Psoas muscle (tissue), 7 donors: ENCODE measurements at regions not wholly inside any gene's neighbourhood (a gene's known extent, or its start where the extent isn't known, plus 50 kb on each side); places are given as distances from the start of the nearest gene placed in this dataset.

ENCODE experiments used
- ATAC-seq, 4 donors: fragments of 200-7000 bp; cut with Tn5 transposase; one replicate each; pipeline ENCODE4 v1.9.1; 2020; ENCODE audit warnings: moderate library complexity in 3 of 4, mild to moderate bottlenecking in 2 of 4
- DNase-seq, 2 donors: peaks; one replicate each; pipeline ENCODE4 v3.0.0-alpha.2; 2020
- H3K27ac ChIP-seq: fragments of 200-600 bp; one replicate; pipeline ENCODE4 v1.8.0; 2022
- H3K27me3 ChIP-seq, 3 donors: fragments of 200-600 bp in 1 of 3; one replicate each; pipeline versions ENCODE4 v1.6.1 to v1.8.0; 2013 to 2022; ENCODE audit warnings: low read length in 2 of 3, mild to moderate bottlenecking in 2 of 3, moderate library complexity in 1 of 3; ENCODE audit not compliant: insufficient read depth in 3 of 3
- H3K36me3 ChIP-seq, 2 donors: fragments of 200-600 bp in 1 of 2; one replicate each; pipeline versions ENCODE4 v1.6.1 to v1.8.0; 2013 to 2022; ENCODE audit warnings: low read depth in 1 of 2, mild to moderate bottlenecking in 1 of 2, moderate library complexity in 1 of 2; ENCODE audit not compliant: insufficient read depth in 1 of 2
- H3K4me1 ChIP-seq: fragments of 200-600 bp; one replicate; pipeline ENCODE4 v1.8.0; 2022
- H3K4me3 ChIP-seq: fragments of 200-600 bp; one replicate; pipeline ENCODE4 v1.8.0; 2022; ENCODE audit warnings: mild to moderate bottlenecking
- H3K9me3 ChIP-seq: fragments of 200-600 bp; one replicate; pipeline ENCODE4 v1.8.0; 2022
- CTCF ChIP-seq: fragments of 200-600 bp; IDR thresholded peaks from one replicate; pipeline ENCODE4 v1.8.0; 2022; ENCODE audit warnings: antibody characterized with exemption
- WGBS, 3 donors: extraction: QIAGEN DNeasy Blood & Tissue Kit; methylation state at CpG; one replicate each; pipeline versions ENCODE4 v1.1.6 to v1.1.7; 2013; 5-methylcytosine and 5-hydroxymethylcytosine counted together
- intact Hi-C, 2 donors: fragments of 100-400 bp; cut with DNase I; formaldehyde crosslinking; loops; one replicate each; pipeline versions ENCODE4 v1.11.0 to v1.14.2; 2022
- donor health status: healthy with polysubstance abuse.
- donor health status: DM: no; HTN: no; CAD: no; lungs with moderate emphysema.
- donor health status: Bipolar disorder and iron deficiency.
- donor health status: healthy.
- donor health status: DM: yes; HTN: yes; CAD: no.
- donor health status: DM: no; HTN: no; CAD: no.
- donor health status: DM: yes; HTN: yes; CAD: no.

- H3K9me3 ChIP-seq, result no peaks in the 10 kb centered on the region
- intact Hi-C loops, result no loop called here
- peaks cover 0 to 47% (median 13%) of the 10 kb centered on the region in 3 donors for H3K27me3 ChIP-seq
- H3K4me1 ChIP-seq, result no peaks in the 10 kb centered on the region
- H3K36me3 ChIP-seq, result no peaks in the 10 kb centered on the region
- 84 to 91% (median 89%) methylated on average over 7 of the region's 7 CpGs for WGBS, 3 donors
- TF ChIP-seq CTCF, result no peak
- ATAC-seq (no peak), DNase-seq (no peak)
- H3K27ac ChIP-seq, result no peak overlapping the region
- H3K4me3 ChIP-seq, result no peak overlapping the region
Observed at GRCh38 chr22:27267145-27267544, 534.4 kb downstream of the MN1 start.

GRCh38 chr22:27269751-27270543, 531.6 kb downstream of the MN1 start:
- WGBS, 3 donors, result 53 to 62% (median 55%) methylated on average over 5 of the region's 5 CpGs
- Histone ChIP-seq H3K27me3 (peaks cover 0 to 52% (median 16%) of the 10 kb centered on the region in 3 donors), H3K36me3 (no peaks in the 10 kb centered on the region), H3K9me3 (no peaks in the 10 kb centered on the region), H3K4me1 (no peaks in the 10 kb centered on the region), H3K4me3 (no peak overlapping the region), H3K27ac (no peak overlapping the region)
- intact Hi-C loops, result no loop called here
- no peak for ATAC-seq
- no peak for TF ChIP-seq CTCF
- no peak for DNase-seq

GRCh38 chr22:27270818-27271510, 530.6 kb downstream of the MN1 start:
- intact Hi-C loops, result no loop called here
- no peak for TF ChIP-seq CTCF
- WGBS, 3 donors, result 33 to 38% (median 37%) methylated on average over 18 of the region's 18 CpGs
- Histone ChIP-seq H3K27ac (no peak overlapping the region), H3K9me3 (no peaks in the 10 kb centered on the region), H3K4me1 (no peaks in the 10 kb centered on the region), H3K36me3 (no peaks in the 10 kb centered on the region), H3K27me3 (peaks cover 0 to 52% (median 16%) of the 10 kb centered on the region in 3 donors), H3K4me3 (no peak overlapping the region)
- no peak for DNase-seq
- no peak for ATAC-seq

GRCh38 chr22:27273436-27273835, 528.1 kb downstream of the MN1 start:
- H3K9me3 ChIP-seq, result no peaks in the 10 kb centered on the region
- intact Hi-C loops, result no loop called here
- H3K27me3 ChIP-seq, result peaks cover 0 to 48% (median 19%) of the 10 kb centered on the region in 3 donors
- DNase-seq, result no peak
- ATAC-seq, result no peak
- no peak overlapping the region for H3K27ac ChIP-seq
- WGBS, 3 donors, result 48 to 50% (median 48%) methylated on average over 8 of the region's 8 CpGs
- H3K36me3 ChIP-seq, result no peaks in the 10 kb centered on the region
- H3K4me3 ChIP-seq, result no peak overlapping the region
- no peak for TF ChIP-seq CTCF
- H3K4me1 ChIP-seq, result no peaks in the 10 kb centered on the region
